ENCODE measurements at regions not wholly inside any gene's neighbourhood (a gene's known extent, or its start where the extent isn't known, plus 50 kb on each side); places are given as distances from the start of the nearest gene placed in this dataset.

GRCh38 chr12:115891556-115892164 lies 385.8 kb downstream of the MED13L start:
- Histone ChIP-seq H3K9ac (no peak overlapping the region), H4K20me1 (ENCODE audit: insufficient read depth) (no peaks in the 10 kb centered on the region), H2AFZ (ENCODE audit: low read depth) (no peak overlapping the region), H3K9me2 (no peaks in the 10 kb centered on the region), H3F3A (replicated peaks; ENCODE audit: insufficient read depth) (no peaks in the 10 kb centered on the region), H3K36me3 (replicated peaks in 1 of 2; ENCODE audit: control insufficient read depth in 1 of 2, insufficient read depth in 2 of 2, low read length in 1 of 2) (no peaks in the 10 kb centered on the region), H3K79me2 (ENCODE audit: insufficient read depth) (no peaks in the 10 kb centered on the region), H3K9me3 (no peaks in the 10 kb centered on the region), H3K4me3 (ENCODE audit: low read depth in 2 of 2, low read length in 1 of 2) (no peak overlapping the region), H3K4me2 (no peak overlapping the region), H3K4me1 (ENCODE audit: control insufficient read depth in 1 of 2, insufficient read depth in 2 of 2, low read depth in 1 of 2, low read length in 1 of 2) (no peaks in the 10 kb centered on the region), H3K27ac (ENCODE audit: low read depth in 2 of 2, low read length in 1 of 2) (no peak overlapping the region), H3K27me3 (ENCODE audit: insufficient read depth) (no peaks in the 10 kb centered on the region)
- no peak for DNase-seq
- 38% methylated on average over 6 of the region's 6 CpGs for WGBS (ENCODE audit: low lambda C conversion rate)
- ChIA-PET CTCF (interaction anchor here (0.7 to 1.2 kb wide), 4 partner anchors 20 to 25 kb away, joined by 3 to 4 read pairs (median 4); no protein-coding TSS in a partner anchor), POLR2A (no interaction called here)
- TF ChIP-seq POLR2AphosphoS5 (IDR thresholded peaks at IDR 0.05; ENCODE audit: low read depth, low read length) (no peak), RFX5 (IDR thresholded peaks at IDR 0.05; ENCODE audit: low read length) (no peak), RXRA (IDR thresholded peaks at IDR 0.05; ENCODE audit: borderline replicate concordance, low read depth) (no peak), NFIC (IDR thresholded peaks at IDR 0.05; ENCODE audit: borderline replicate concordance) (no peak), MXI1 (IDR thresholded peaks at IDR 0.05; ENCODE audit: low read depth, low read length) (no peak), NRF1 (IDR thresholded peaks at IDR 0.05; ENCODE audit: low read depth, low read length) (no peak)

- Histone ChIP-seq H3K79me2 (ENCODE audit: insufficient read depth) (no peaks in the 10 kb centered on the region), H3K4me2 (no peak overlapping the region), H3K27me3 (ENCODE audit: insufficient read depth) (no peaks in the 10 kb centered on the region), H2AFZ (ENCODE audit: low read depth) (no peak overlapping the region), H3F3A (replicated peaks; ENCODE audit: insufficient read depth) (no peaks in the 10 kb centered on the region), H3K4me1 (ENCODE audit: control insufficient read depth in 1 of 2, insufficient read depth in 2 of 2, low read depth in 1 of 2, low read length in 1 of 2) (no peaks in the 10 kb centered on the region), H4K20me1 (ENCODE audit: insufficient read depth) (no peaks in the 10 kb centered on the region), H3K36me3 (replicated peaks in 1 of 2; ENCODE audit: control insufficient read depth in 1 of 2, insufficient read depth in 2 of 2, low read length in 1 of 2) (no peaks in the 10 kb centered on the region), H3K4me3 (ENCODE audit: low read depth in 2 of 2, low read length in 1 of 2) (no peak overlapping the region), H3K9ac (no peak overlapping the region), H3K9me2 (no peaks in the 10 kb centered on the region), H3K9me3 (no peaks in the 10 kb centered on the region), H3K27ac (ENCODE audit: low read depth in 2 of 2, low read length in 1 of 2) (no peak overlapping the region)
- 86% methylated on average over 4 of the region's 4 CpGs for WGBS (ENCODE audit: low lambda C conversion rate)
- TF ChIP-seq MXI1 (IDR thresholded peaks at IDR 0.05; ENCODE audit: low read depth, low read length) = no peak
- TF ChIP-seq RAD21 (IDR thresholded peaks at IDR 0.05; ENCODE audit: low read length) = no peak
- no peak for TF ChIP-seq NRF1 (IDR thresholded peaks at IDR 0.05; ENCODE audit: low read depth, low read length)
- no peak for TF ChIP-seq USF2 (IDR thresholded peaks at IDR 0.05; ENCODE audit: borderline replicate concordance, low read depth, low read length)
- TF ChIP-seq CTCF (IDR thresholded peaks at IDR 0.05) = no peak
- TF ChIP-seq MAX (IDR thresholded peaks at IDR 0.05; ENCODE audit: low read depth) = no peak
- TF ChIP-seq RCOR1 (IDR thresholded peaks at IDR 0.05; ENCODE audit: low read length) = no peak
- TF ChIP-seq TAF1 (IDR thresholded peaks at IDR 0.05; ENCODE audit: borderline replicate concordance, low read depth, low read length) = no peak
- ChIA-PET CTCF (interaction anchor here (0.8 to 2.5 kb wide), 3 partner anchors 13 to 31 kb away, joined by 3 to 8 read pairs (median 7); no protein-coding TSS in a partner anchor), POLR2A (no interaction called here)
- DNase-seq = no peak
Measured at GRCh38 chr12:115886666-115887065, 390.8 kb downstream of the MED13L start.

Measured in SK-N-SH (cell line).